ENCODE measurements at regions not wholly inside any gene's neighbourhood (a gene's known extent, or its start where the extent isn't known, plus 50 kb on each side); places are given as distances from the start of the nearest gene placed in this dataset.

DNA sequence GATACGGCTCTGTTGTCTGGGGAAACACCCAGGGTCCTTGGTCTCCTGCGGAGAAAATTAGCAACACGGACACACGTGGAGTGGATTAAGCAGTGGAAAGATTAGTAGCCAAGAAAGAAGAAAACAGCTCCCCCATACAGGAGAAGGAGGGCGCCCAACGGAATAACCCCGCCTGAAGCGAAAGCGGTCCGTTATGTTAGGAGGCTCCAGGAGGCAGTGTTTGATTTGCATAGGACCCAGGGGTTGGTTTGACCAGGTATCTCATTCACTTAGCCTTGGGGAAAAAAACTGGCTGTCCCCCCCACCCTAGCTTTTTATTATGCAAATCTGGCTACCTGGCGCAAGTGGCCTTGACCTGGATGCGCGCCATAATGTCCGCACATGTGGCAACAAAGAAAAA lies 170.1 kb upstream of the KYNU start:
- no peak for DNase-seq (ENCODE audit: low read depth in 1 of 2, low spot score in 2 of 2)
- H3K14ac ChIP-seq (ENCODE audit: insufficient read length), result no peak overlapping the region
- H2AK5ac ChIP-seq (ENCODE audit: low read depth, low read length), result no peak overlapping the region
- no peaks in the 10 kb centered on the region for H3K79me2 ChIP-seq (ENCODE audit: control insufficient read depth in 1 of 2, insufficient read depth in 2 of 2, low read length in 2 of 2)
- H2BK120ac ChIP-seq (replicated peaks; ENCODE audit: low read depth, low read length), result no peak overlapping the region
- H3K27me3 ChIP-seq (replicated peaks in 1 of 4; ENCODE audit: control insufficient read depth in 3 of 4, extremely low read depth in 1 of 4, insufficient read depth in 3 of 4, low read length in 3 of 4), result no peaks in the 10 kb centered on the region
- H2AFZ ChIP-seq (ENCODE audit: low read length), result no peak overlapping the region
- no peak overlapping the region for H3K4me3 ChIP-seq (ENCODE audit: extremely low read depth in 1 of 4, insufficient read depth in 2 of 4, low read depth in 3 of 4, low read length in 4 of 4)
- H3K36me3 ChIP-seq (ENCODE audit: control insufficient read depth in 2 of 4, insufficient read depth in 4 of 4, low read length in 3 of 4), result no peaks in the 10 kb centered on the region
- no peak overlapping the region for H3K9ac ChIP-seq (replicated peaks in 1 of 4; ENCODE audit: extremely low read depth in 1 of 4, low read depth in 3 of 4, low read length in 3 of 4)
- H4K20me1 ChIP-seq (replicated peaks in 1 of 2; ENCODE audit: control insufficient read depth in 1 of 2, insufficient read depth in 2 of 2, low read length in 2 of 2), result no peaks in the 10 kb centered on the region
- no peak for FAIRE-seq
- no peak overlapping the region for H2BK15ac ChIP-seq (ENCODE audit: low read length)
- ChIA-PET POLR2A (ENCODE audit: partially characterized antibody) (interaction anchor here (0.6 kb wide), 1 partner anchor 182 kb away, joined by 3 read pairs; no protein-coding TSS in a partner anchor), CTCF (ENCODE audit: partially characterized antibody) (interaction anchor here (1.0 to 1.2 kb wide), 2 partner anchors 27 to 472 kb away, joined by 3 read pairs; no protein-coding TSS in a partner anchor)
- H3K4me1 ChIP-seq (replicated peaks in 1 of 4; ENCODE audit: control insufficient read depth in 3 of 4, insufficient read depth in 4 of 4, low read length in 3 of 4), result no peaks in the 10 kb centered on the region; a peak in 1 of 7 replicates
- no peak overlapping the region for H2BK12ac ChIP-seq (ENCODE audit: low read depth, low read length)
- no peak overlapping the region for H3K18ac ChIP-seq (ENCODE audit: extremely low read depth, low read length)
- H3K4me2 ChIP-seq (ENCODE audit: insufficient read depth in 1 of 2, low read depth in 2 of 2, low read length in 2 of 2), result no peak overlapping the region
- H3K4ac ChIP-seq (replicated peaks; ENCODE audit: insufficient read length, low read depth, low read length), result no peak overlapping the region
- no peaks in the 10 kb centered on the region for H3K23me2 ChIP-seq (ENCODE audit: low read depth, low read length)
- no peak overlapping the region for H4K5ac ChIP-seq (ENCODE audit: insufficient read length, low read depth, low read length)
- WGBS, 2 experiments (ENCODE audit: extremely low coverage in 1 of 2, insufficient coverage in 1 of 2, insufficient read length in 1 of 2, insufficient replicate concordance in 2 of 2, low coverage in 1 of 2, low lambda C conversion rate in 2 of 2, missing lambda C conversion rate in 1 of 2), result 94% methylated on average over 8 of the region's 14 CpGs; no CpG with 5 or more reads in 1 of the 2 experiments
- no peak overlapping the region for H2BK20ac ChIP-seq (ENCODE audit: low read length)
- no peak overlapping the region for H3K23ac ChIP-seq (ENCODE audit: insufficient read length)
- no peak overlapping the region for H4K91ac ChIP-seq (replicated peaks; ENCODE audit: insufficient read length, low read length)
- H2BK5ac ChIP-seq (ENCODE audit: low read depth, low read length), result no peak overlapping the region
- H3K9me3 ChIP-seq (ENCODE audit: insufficient read depth in 2 of 2, low read depth in 1 of 2, low read length in 1 of 2), result peaks cover 3 to 5% of the 10 kb centered on the region in 2 experiments; a peak in 1 of 4 replicates
- H3K79me1 ChIP-seq (ENCODE audit: low read depth, low read length), result no peaks in the 10 kb centered on the region
- H4K8ac ChIP-seq (ENCODE audit: extremely low read depth, insufficient read depth, low read length), result no peak overlapping the region
- no peak overlapping the region for H3K27ac ChIP-seq (ENCODE audit: low read depth, low read length)
- H3K56ac ChIP-seq (replicated peaks; ENCODE audit: insufficient read length, low read depth, low read length), result no peak overlapping the region
- TF ChIP-seq TCF12 (IDR thresholded peaks at IDR 0.05; ENCODE audit: low read depth, low read length) (no peak), RAD21 (IDR thresholded peaks at IDR 0.05 in 1 of 2, conservative IDR thresholded peaks at IDR 0.05 in 1 of 2; ENCODE audit: low read depth in 2 of 2, low read length in 2 of 2) (peak; percentile 1 to 35; a peak in 3 of 4 replicates), JUND (IDR thresholded peaks at IDR 0.05; ENCODE audit: low read length) (no peak), POU5F1 (IDR thresholded peaks at IDR 0.05; ENCODE audit: low read depth, low read length) (no peak)
- TF ChIP-seq, protein P1, sequence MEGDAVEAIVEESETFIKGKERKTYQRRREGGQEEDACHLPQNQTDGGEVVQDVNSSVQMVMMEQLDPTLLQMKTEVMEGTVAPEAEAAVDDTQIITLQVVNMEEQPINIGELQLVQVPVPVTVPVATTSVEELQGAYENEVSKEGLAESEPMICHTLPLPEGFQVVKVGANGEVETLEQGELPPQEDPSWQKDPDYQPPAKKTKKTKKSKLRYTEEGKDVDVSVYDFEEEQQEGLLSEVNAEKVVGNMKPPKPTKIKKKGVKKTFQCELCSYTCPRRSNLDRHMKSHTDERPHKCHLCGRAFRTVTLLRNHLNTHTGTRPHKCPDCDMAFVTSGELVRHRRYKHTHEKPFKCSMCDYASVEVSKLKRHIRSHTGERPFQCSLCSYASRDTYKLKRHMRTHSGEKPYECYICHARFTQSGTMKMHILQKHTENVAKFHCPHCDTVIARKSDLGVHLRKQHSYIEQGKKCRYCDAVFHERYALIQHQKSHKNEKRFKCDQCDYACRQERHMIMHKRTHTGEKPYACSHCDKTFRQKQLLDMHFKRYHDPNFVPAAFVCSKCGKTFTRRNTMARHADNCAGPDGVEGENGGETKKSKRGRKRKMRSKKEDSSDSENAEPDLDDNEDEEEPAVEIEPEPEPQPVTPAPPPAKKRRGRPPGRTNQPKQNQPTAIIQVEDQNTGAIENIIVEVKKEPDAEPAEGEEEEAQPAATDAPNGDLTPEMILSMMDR (IDR thresholded peaks at IDR 0.05; ENCODE audit: control extremely low read depth in 1 of 3, insufficient read depth in 1 of 3, low read depth in 1 of 3, low read length in 3 of 3), result peak in 1 of 3 experiments; percentile 8; a peak in 1 of 4 replicates

All from H1 (cell line).